ENCODE measurements at regions not wholly inside any gene's neighbourhood (a gene's known extent, or its start where the extent isn't known, plus 50 kb on each side); places are given as distances from the start of the nearest gene placed in this dataset.

DNA sequence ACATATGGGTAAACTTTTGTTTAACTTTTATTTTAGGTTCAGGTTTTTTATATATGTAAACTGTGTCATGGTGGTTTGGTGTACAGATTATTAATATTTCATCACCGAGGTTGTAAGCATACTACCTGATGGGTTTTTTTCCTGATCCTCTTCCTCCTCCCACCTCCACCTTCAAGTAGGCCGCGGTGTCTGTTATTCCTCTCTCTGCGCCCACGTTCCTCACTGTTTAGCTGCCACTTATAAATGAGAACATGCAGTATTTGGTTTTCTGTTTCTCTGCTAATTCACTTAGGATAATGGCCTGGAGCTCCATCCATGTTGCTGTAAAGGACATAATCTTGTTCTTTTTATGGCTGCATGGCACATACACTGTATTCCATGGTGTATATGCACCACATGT, 1000.0 kb upstream of the CELF2 start:
- TF ChIP-seq GATA2 (IDR thresholded peaks at IDR 0.05; ENCODE audit: low read depth, low read length) (no peak), GATA3 (IDR thresholded peaks at IDR 0.05; ENCODE audit: low read depth, low read length) (no peak)

All from SH-SY5Y (cell line).